K562 (cell line): ENCODE measurements at regions not wholly inside any gene's neighbourhood (a gene's known extent, or its start where the extent isn't known, plus 50 kb on each side); places are given as distances from the start of the nearest gene placed in this dataset.

Experiments
- ATAC-seq: fragments of 200-7000 bp; cut with Tn5 transposase; 3 replicates; pipeline ENCODE4 v1.9.1; 2020; ENCODE audit warnings: moderate library complexity
- BruUV-seq: library from RNA; stranded (reverse); fragments of 400-500 nt; replicated peaks from 2 replicates; lab custom pipeline; 2021; lab: Mats Ljungman, UMichigan
- CTCF ChIA-PET: fragments of 300-600 bp; formaldehyde crosslinking; extraction: SDS; loops from one replicate; lab custom pipeline; 2021; ENCODE audit warnings: low intra/inter-chr PET ratio; lab: Yijun Ruan, JAX
- POLR2A ChIA-PET: fragments of 300-600, 350-650 bp; sonication (Branson Sonifier 250); formaldehyde crosslinking; extraction: SDS; loops from one replicate; lab custom pipeline; 2021; ENCODE audit warnings: antibody characterized with exemption, inconsistent platforms; lab: Yijun Ruan, JAX
- DNase-seq, 4 experiments: peaks; one replicate each; pipeline versions ENCODE4 v3.0.0 to v3.0.0-alpha.2; 2011 to 2018; ENCODE audit warnings: low spot score in 3 of 4, mixed read lengths in 3 of 4; ENCODE audit errors: extremely low read depth in 1 of 4
- FAIRE-seq: peaks from 2 replicates; lab custom pipeline; 2011; peaks lifted over from hg19 to GRCh38; lab: Jason Lieb, UNC
- H2AFZ ChIP-seq: 2 replicates; pipeline ENCODE4 v1.6.0; 2011; ENCODE audit warnings: low read depth, low read length, control low read depth, inconsistent platforms
- H3K27ac ChIP-seq: fragments of 200-600 bp; 3 replicates; pipeline ENCODE4 v1.8.0; 2011; ENCODE audit warnings: low read depth, mild to moderate bottlenecking, control low read depth, inconsistent platforms, low read length, moderate library complexity, mixed read lengths; ENCODE audit errors: extremely low read depth
- H3K27me3 ChIP-seq, 2 experiments: fragments of 300-600 bp in 1 of 2; 2 replicates in 1 of 2; 3 replicates in 1 of 2; pipeline versions ENCODE4 v1.6.0 to v1.8.0; 2011; ENCODE audit warnings: inconsistent platforms in 2 of 2, low read length in 2 of 2, mild to moderate bottlenecking in 1 of 2, mixed read lengths in 1 of 2, moderate library complexity in 1 of 2; ENCODE audit not compliant: control insufficient read depth in 2 of 2, insufficient read depth in 2 of 2
- H3K36me3 ChIP-seq: fragments of 300-600 bp; 3 replicates; pipeline ENCODE4 v1.8.0; 2011; ENCODE audit warnings: mild to moderate bottlenecking, low read length, inconsistent platforms; ENCODE audit not compliant: control insufficient read depth, insufficient read depth
- H3K4me1 ChIP-seq, 2 experiments: fragments of 200-600 bp in 1 of 2; replicated peaks in 1 of 2; 2 replicates in 1 of 2; 3 replicates in 1 of 2; pipeline versions ENCODE4 v1.5.1 to v1.8.0; 2011; ENCODE audit warnings: inconsistent platforms in 2 of 2, low read length in 2 of 2, mild to moderate bottlenecking in 1 of 2, mixed read lengths in 1 of 2, moderate library complexity in 1 of 2; ENCODE audit not compliant: control insufficient read depth in 2 of 2, insufficient read depth in 2 of 2
- H3K4me2 ChIP-seq: 2 replicates; pipeline ENCODE4 v1.6.1; 2011; ENCODE audit warnings: low read length, control low read depth, inconsistent platforms, mixed read lengths; ENCODE audit not compliant: insufficient read depth
- H3K4me3 ChIP-seq: fragments of 200-600 bp; sonication (generic), shearing (Covaris generic); 2 replicates; pipeline ENCODE4 v1.5.1; 2016; ENCODE audit warnings: control low read depth, inconsistent platforms
- H3K79me2 ChIP-seq: fragments of 200-600 bp; 3 replicates; pipeline ENCODE4 v1.8.0; 2011; ENCODE audit warnings: low read length, inconsistent platforms; ENCODE audit not compliant: control insufficient read depth, insufficient read depth
- H3K9ac ChIP-seq, 2 experiments: 2 replicates each; pipeline versions ENCODE4 v1.6.0 to v1.6.1; 2011; ENCODE audit warnings: low read depth in 2 of 2, low read length in 2 of 2, control low read depth in 1 of 2, inconsistent platforms in 1 of 2, mild to moderate bottlenecking in 1 of 2, mixed read lengths in 1 of 2; ENCODE audit not compliant: insufficient read depth in 1 of 2
- H3K9me1 ChIP-seq: one replicate; pipeline ENCODE4 v1.6.0; 2011; ENCODE audit warnings: inconsistent platforms, mild to moderate bottlenecking, low read length, moderate library complexity; ENCODE audit not compliant: control insufficient read depth, insufficient read depth
- H3K9me3 ChIP-seq: replicated peaks from 2 replicates; pipeline ENCODE4 v1.5.1; 2011; ENCODE audit warnings: low read depth, low read length, inconsistent platforms; ENCODE audit not compliant: control insufficient read depth, insufficient read depth
- H4K20me1 ChIP-seq: replicated peaks from 2 replicates; pipeline ENCODE4 v1.6.1; 2011; ENCODE audit warnings: low read length, inconsistent platforms, mixed read lengths; ENCODE audit not compliant: control insufficient read depth, insufficient read depth
- ARNT ChIP-seq, 2 experiments: fragments of 450-650 bp; IDR thresholded peaks; 2 replicates each; pipeline ENCODE4 v1.6.1; 2016; ENCODE audit warnings: mild to moderate bottlenecking in 1 of 2
- BRF2 ChIP-seq: IDR thresholded peaks from 3 replicates; pipeline ENCODE4 v1.6.1; 2011; ENCODE audit warnings: borderline replicate concordance, mild to moderate bottlenecking; ENCODE audit not compliant: insufficient read length, insufficient read depth
- ESRRB ChIP-seq: fragments of 250-450 bp; sonication (Bioruptor Pico); IDR thresholded peaks from 2 replicates; pipeline ENCODE4 v1.5.0; 2020; ENCODE audit warnings: mild to moderate bottlenecking, moderate library complexity, borderline replicate concordance
- FOXA3 ChIP-seq, 2 experiments: fragments of 450-650 bp in 1 of 2; sonication (generic) in 1 of 2; formaldehyde crosslinking; IDR thresholded peaks in 1 of 2; conservative IDR thresholded peaks in 1 of 2; 2 replicates each; pipeline versions ENCODE4 v1.4.0 to v1.8.0; 2020 to 2022; ENCODE audit warnings: mild to moderate bottlenecking in 2 of 2, missing genetic modification reagents in 1 of 2
- MEIS2 ChIP-seq: fragments of 450-650 bp; IDR thresholded peaks from 2 replicates; pipeline ENCODE4 v1.6.1; 2014; ENCODE audit warnings: mild to moderate bottlenecking; ENCODE audit not compliant: partially characterized antibody
- PBX2 ChIP-seq, 2 experiments: IDR thresholded peaks in 1 of 2; conservative IDR thresholded peaks in 1 of 2; 2 replicates each; pipeline ENCODE4 v1.6.1; 2016; ENCODE audit warnings: low read depth in 2 of 2, mild to moderate bottlenecking in 1 of 2, missing compliant biosample characterization in 1 of 2, missing genetic modification characterization in 1 of 2, moderate library complexity in 1 of 2
- RB1 ChIP-seq: fragments of 450-650 bp; IDR thresholded peaks from 2 replicates; pipeline ENCODE4 v1.6.1; 2017; ENCODE audit warnings: low read depth, mild to moderate bottlenecking
- RBBP5 ChIP-seq: fragments of 200-600 bp; sonication (generic); IDR thresholded peaks from 2 replicates; pipeline ENCODE4 v1.6.1; 2012; ENCODE audit warnings: borderline replicate concordance, mild to moderate bottlenecking, low read length, control low read depth, inconsistent platforms; ENCODE audit not compliant: insufficient read depth, poor library complexity, severe bottlenecking
- SPI1 ChIP-seq: IDR thresholded peaks from 2 replicates; pipeline ENCODE4 v1.6.1; 2011; ENCODE audit warnings: low read depth, low read length, control low read depth, borderline replicate concordance
- STAT5A ChIP-seq: IDR thresholded peaks from 2 replicates; pipeline ENCODE4 v1.6.1; 2012; ENCODE audit warnings: low read length, inconsistent platforms, borderline replicate concordance
- in situ Hi-C: fragments of 300-500 bp; cut with MboI; formaldehyde crosslinking; loops from 4 replicates; pipeline ENCODE4 v1.15.0; 2018; ENCODE audit warnings: inconsistent platforms, mixed read lengths
- intact Hi-C: fragments of 100-400 bp; cut with micrococcal nuclease; formaldehyde crosslinking; loops from 2 replicates; pipeline ENCODE4 v1.14.2; 2022

GRCh38 chr11:92008249-92008648 lies 216.4 kb upstream of the FAT3 start (continued):
- TF ChIP-seq RB1 (no peak), ARNT (IDR thresholded peaks at IDR 0.05) (no peak), RBBP5 (no peak)
- TF ChIP-seq, all 486 proteins: peak for 2

GRCh38 chr11:92002568-92002967 lies 222.1 kb upstream of the FAT3 start:
- no peaks in the 10 kb centered on the region for H3K27me3 ChIP-seq
- no peak overlapping the region for H3K4me3 ChIP-seq
- H3K9me3 ChIP-seq, result no peaks in the 10 kb centered on the region
- H3K9ac ChIP-seq, result no peak overlapping the region
- H2AFZ ChIP-seq, result peak overlapping the region; percentile 4; the same call in 1 of the 2 replicates
- CTCF ChIA-PET, result no interaction called here
- no peaks in the 10 kb centered on the region for H3K36me3 ChIP-seq
- in situ Hi-C loops (no loop called here), intact Hi-C loops (no loop called here)
- no peak for ATAC-seq
- no peaks in the 10 kb centered on the region for H4K20me1 ChIP-seq
- no peaks in the 10 kb centered on the region for H3K4me1 ChIP-seq
- POLR2A ChIA-PET, result no interaction called here
- no peaks in the 10 kb centered on the region for H3K9me1 ChIP-seq
- no peaks in the 10 kb centered on the region for H3K79me2 ChIP-seq
- no peak overlapping the region for H3K27ac ChIP-seq
- no peak overlapping the region for H3K4me2 ChIP-seq
- TF ChIP-seq STAT5A (no peak), SPI1 (peak; percentile 87), FOXA3 (CRISPR knock-in tag; conservative IDR thresholded peaks at IDR 0.05 in 1 of 2, IDR thresholded peaks at IDR 0.05 in 1 of 2) (0 out of 4 replicates have a peak, but pooled peaks of 1 of the 2 experiments have one; percentile 38), PBX2 (CRISPR knock-in tag; IDR thresholded peaks at IDR 0.05; ENCODE audit: low read depth) (no peak), PBX2 (tag; conservative IDR thresholded peaks at IDR 0.05; ENCODE audit: low read depth) (peak; percentile 77), MEIS2 (peak; percentile 74), BRF2 (no peak), ESRRB (no peak)
- BruUV-seq, result no TSS peak
- no peak for DNase-seq
- no peak for FAIRE-seq
